Suprapubic skin (tissue), 4 donors: ENCODE measurements at regions not wholly inside any gene's neighbourhood (a gene's known extent, or its start where the extent isn't known, plus 50 kb on each side); places are given as distances from the start of the nearest gene placed in this dataset.

Source experiments
- DNase-seq, 2 donors: peaks; one replicate each; pipeline ENCODE4 v3.0.0-alpha.2; 2019; ENCODE audit warnings: low spot score in 2 of 2
- H3K27ac ChIP-seq: fragments of 200-600 bp; sonication (generic); one replicate; pipeline ENCODE4 v1.5.1; 2019
- H3K27me3 ChIP-seq: fragments of 200-600 bp; sonication (generic); one replicate; pipeline ENCODE4 v1.5.1; 2019
- H3K36me3 ChIP-seq: fragments of 200-600 bp; sonication (generic); one replicate; pipeline ENCODE4 v1.5.1; 2019
- H3K4me1 ChIP-seq: fragments of 200-600 bp; sonication (generic); one replicate; pipeline ENCODE4 v1.5.1; 2019
- H3K4me3 ChIP-seq: fragments of 200-600 bp; sonication (generic); one replicate; pipeline ENCODE4 v1.5.1; 2019; ENCODE audit warnings: mild to moderate bottlenecking
- H3K9me3 ChIP-seq: fragments of 200-600 bp; sonication (generic); one replicate; pipeline ENCODE4 v1.5.1; 2019
- EP300 ChIP-seq: sonication (generic); formaldehyde crosslinking; IDR thresholded peaks from one replicate; pipeline ENCODE4 v1.6.1; 2017; ENCODE audit warnings: antibody characterized with exemption
- POLR2A ChIP-seq, 2 donors: fragments of 450-650 bp; IDR thresholded peaks; one replicate each; pipeline ENCODE4 v1.6.1; 2017; ENCODE audit warnings: antibody characterized with exemption in 2 of 2, mild to moderate bottlenecking in 2 of 2, moderate library complexity in 2 of 2
- POLR2AphosphoS5 ChIP-seq, 3 donors: sonication (generic); formaldehyde crosslinking; IDR thresholded peaks; one replicate each; pipeline ENCODE4 v1.6.1; 2017; ENCODE audit warnings: antibody characterized with exemption in 3 of 3
- WGBS: methylation state at CpG from one replicate; pipeline ENCODE4 v1.1.5; 2018; 5-methylcytosine and 5-hydroxymethylcytosine counted together
- TF ChIP-seq, protein P1 (sequence below), 2 donors: fragments of 200-600 bp in 1 of 2; fragments of 450-650 bp in 1 of 2; sonication (generic) in 1 of 2; IDR thresholded peaks; one replicate each; pipeline ENCODE4 v1.5.1; 2016 to 2019; ENCODE audit warnings: antibody characterized with exemption in 2 of 2, mild to moderate bottlenecking in 1 of 2, moderate library complexity in 1 of 2

DNA sequence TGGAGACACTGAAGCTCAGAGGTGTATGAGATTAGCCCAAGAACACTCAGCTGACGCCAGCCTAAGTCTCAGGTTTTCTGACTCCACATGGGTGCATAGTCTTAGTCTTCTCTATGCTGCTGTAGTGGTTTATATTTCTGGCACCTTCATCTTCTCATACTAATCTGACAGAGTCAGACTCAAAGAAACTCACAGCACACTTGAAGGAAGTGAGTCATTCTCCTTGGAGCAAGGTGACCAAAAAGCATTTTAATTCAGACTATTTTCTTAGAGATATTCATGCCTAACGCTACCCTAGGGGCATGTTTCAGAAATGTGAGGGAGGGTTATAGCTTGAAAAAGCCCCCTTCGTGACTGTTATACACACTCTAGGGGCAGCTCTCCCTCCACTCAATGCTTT lies 775.3 kb upstream of the ARPP21 start:
- H3K4me1 ChIP-seq = no peaks in the 10 kb centered on the region
- 61% methylated on average over 3 of the region's 3 CpGs for WGBS
- no peak for DNase-seq

DNA sequence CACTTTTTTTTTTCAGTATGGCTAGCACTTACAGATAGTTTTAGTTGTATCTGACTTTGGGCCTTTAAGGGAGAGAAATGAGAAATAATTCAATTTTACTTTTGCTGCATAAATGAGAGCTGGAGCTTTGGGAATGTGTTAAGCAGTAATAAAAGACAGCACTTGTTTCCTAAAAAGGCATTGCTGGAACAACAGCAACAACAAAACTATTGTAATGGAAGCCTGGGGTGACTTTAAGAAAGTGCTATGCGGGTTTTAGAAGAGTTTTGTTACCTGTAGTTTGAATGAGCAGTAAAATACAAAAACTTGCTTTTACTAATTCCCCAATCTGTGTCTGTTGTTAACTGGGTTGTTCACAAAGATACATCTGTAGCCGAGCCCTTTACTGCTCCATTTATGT lies 774.0 kb upstream of the ARPP21 start:
- DNase-seq = no peak
- no peaks in the 10 kb centered on the region for H3K4me1 ChIP-seq
- no peak for TF ChIP-seq EP300
- no peak for TF ChIP-seq POLR2A (IDR thresholded peaks at IDR 0.05)
- TF ChIP-seq, protein P1, sequence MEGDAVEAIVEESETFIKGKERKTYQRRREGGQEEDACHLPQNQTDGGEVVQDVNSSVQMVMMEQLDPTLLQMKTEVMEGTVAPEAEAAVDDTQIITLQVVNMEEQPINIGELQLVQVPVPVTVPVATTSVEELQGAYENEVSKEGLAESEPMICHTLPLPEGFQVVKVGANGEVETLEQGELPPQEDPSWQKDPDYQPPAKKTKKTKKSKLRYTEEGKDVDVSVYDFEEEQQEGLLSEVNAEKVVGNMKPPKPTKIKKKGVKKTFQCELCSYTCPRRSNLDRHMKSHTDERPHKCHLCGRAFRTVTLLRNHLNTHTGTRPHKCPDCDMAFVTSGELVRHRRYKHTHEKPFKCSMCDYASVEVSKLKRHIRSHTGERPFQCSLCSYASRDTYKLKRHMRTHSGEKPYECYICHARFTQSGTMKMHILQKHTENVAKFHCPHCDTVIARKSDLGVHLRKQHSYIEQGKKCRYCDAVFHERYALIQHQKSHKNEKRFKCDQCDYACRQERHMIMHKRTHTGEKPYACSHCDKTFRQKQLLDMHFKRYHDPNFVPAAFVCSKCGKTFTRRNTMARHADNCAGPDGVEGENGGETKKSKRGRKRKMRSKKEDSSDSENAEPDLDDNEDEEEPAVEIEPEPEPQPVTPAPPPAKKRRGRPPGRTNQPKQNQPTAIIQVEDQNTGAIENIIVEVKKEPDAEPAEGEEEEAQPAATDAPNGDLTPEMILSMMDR (IDR thresholded peaks at IDR 0.05) = no peak
- TF ChIP-seq POLR2AphosphoS5 (IDR thresholded peaks at IDR 0.05) = no peak
- no peak overlapping the region for H3K27ac ChIP-seq
- no peaks in the 10 kb centered on the region for H3K27me3 ChIP-seq
- no peaks in the 10 kb centered on the region for H3K9me3 ChIP-seq
- no peak overlapping the region for H3K4me3 ChIP-seq
- WGBS = 89% methylated on average over 2 of the region's 2 CpGs
- H3K36me3 ChIP-seq = no peaks in the 10 kb centered on the region

More for the DNA sequence above, 775.3 kb upstream of the ARPP21 start:
- Histone ChIP-seq H3K36me3 (no peaks in the 10 kb centered on the region), H3K27me3 (no peaks in the 10 kb centered on the region), H3K4me3 (no peak overlapping the region), H3K9me3 (no peaks in the 10 kb centered on the region), H3K27ac (no peak overlapping the region)
- no peak for TF ChIP-seq EP300
- TF ChIP-seq, protein P1 (IDR thresholded peaks at IDR 0.05) = no peak

DNA sequence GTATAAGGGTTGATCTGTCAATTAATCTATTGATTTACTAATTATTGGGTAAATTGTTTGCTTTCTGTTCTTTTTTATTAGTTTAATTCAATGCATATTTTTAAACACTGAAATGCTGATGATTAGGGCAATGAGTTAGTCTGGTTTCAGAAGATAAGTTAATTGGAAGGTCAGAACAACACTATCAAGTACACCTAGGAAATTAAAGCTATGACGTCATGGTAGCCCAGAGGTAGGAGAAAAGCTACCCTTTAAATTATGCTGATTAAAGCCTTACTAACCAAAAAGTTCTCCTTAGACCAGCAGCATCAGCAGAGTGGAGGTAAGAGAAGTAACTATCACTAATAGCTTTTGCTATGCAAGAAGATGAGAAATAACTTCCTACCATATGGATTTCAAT lies 770.4 kb upstream of the ARPP21 start:
- no peak overlapping the region for H3K27ac ChIP-seq
- no peaks in the 10 kb centered on the region for H3K36me3 ChIP-seq
- H3K9me3 ChIP-seq = no peaks in the 10 kb centered on the region
- no peak overlapping the region for H3K4me3 ChIP-seq
- H3K27me3 ChIP-seq = no peaks in the 10 kb centered on the region
- WGBS = 74% methylated on average over 1 of the region's 1 CpG
- H3K4me1 ChIP-seq = no peaks in the 10 kb centered on the region
- TF ChIP-seq POLR2AphosphoS5 (IDR thresholded peaks at IDR 0.05) (no peak), EP300 (no peak)
- TF ChIP-seq, protein P1 (IDR thresholded peaks at IDR 0.05) = no peak
- DNase-seq = no peak

DNA sequence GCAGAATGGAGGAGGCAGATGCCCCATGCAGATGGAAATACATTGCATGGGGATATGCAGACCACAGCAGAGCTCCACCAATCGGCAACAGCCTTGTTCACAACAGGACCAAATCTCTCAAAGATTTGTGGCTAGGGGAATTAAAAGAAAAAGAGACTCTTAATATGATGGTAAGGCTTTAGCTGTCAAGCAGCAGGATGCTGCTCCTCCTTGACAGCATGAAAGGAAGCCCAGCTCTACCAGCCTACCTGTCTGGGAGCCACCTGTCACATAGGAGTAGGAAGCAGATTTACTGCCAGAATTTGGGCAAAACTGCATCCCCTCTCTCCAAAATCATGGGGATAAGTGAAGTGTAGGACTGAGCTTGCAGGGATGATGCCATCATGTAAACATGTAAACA lies 769.6 kb upstream of the ARPP21 start:
- TF ChIP-seq EP300 (no peak), POLR2AphosphoS5 (IDR thresholded peaks at IDR 0.05) (no peak), POLR2A (IDR thresholded peaks at IDR 0.05) (no peak)
- TF ChIP-seq, protein P1 (IDR thresholded peaks at IDR 0.05) = no peak
- no peaks in the 10 kb centered on the region for H3K36me3 ChIP-seq
- H3K4me3 ChIP-seq = no peak overlapping the region
- no peaks in the 10 kb centered on the region for H3K9me3 ChIP-seq
- DNase-seq = no peak
- H3K27me3 ChIP-seq = no peaks in the 10 kb centered on the region
- H3K27ac ChIP-seq = no peak overlapping the region
- 94% methylated on average over 1 of the region's 1 CpG for WGBS
- no peaks in the 10 kb centered on the region for H3K4me1 ChIP-seq

DNA sequence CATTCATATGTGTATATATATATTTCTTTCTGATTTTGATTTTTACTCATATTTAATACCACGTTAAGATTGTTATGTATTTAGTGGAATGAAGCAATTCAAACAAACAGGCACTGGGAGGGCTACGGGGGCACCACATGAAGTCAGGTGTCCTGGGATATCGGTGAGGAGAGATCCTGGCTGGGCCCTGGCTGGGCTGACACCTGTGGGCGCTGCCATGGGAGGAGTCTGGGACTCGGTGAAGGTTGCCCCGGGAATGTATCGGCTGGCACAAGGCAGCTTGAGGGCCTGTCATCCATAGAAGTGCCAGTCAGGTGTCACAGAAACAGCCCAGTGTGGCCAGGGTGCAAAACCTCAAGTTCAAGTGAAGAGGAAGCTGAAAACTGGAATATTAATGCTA lies 766.9 kb upstream of the ARPP21 start:
- DNase-seq = no peak
- Histone ChIP-seq H3K27ac (no peak overlapping the region), H3K9me3 (no peaks in the 10 kb centered on the region), H3K4me3 (no peak overlapping the region), H3K4me1 (no peaks in the 10 kb centered on the region), H3K27me3 (no peaks in the 10 kb centered on the region), H3K36me3 (no peaks in the 10 kb centered on the region)
- no peak for TF ChIP-seq EP300
- TF ChIP-seq, protein P1 (IDR thresholded peaks at IDR 0.05) = no peak
- TF ChIP-seq POLR2A (IDR thresholded peaks at IDR 0.05) = no peak
- no peak for TF ChIP-seq POLR2AphosphoS5 (IDR thresholded peaks at IDR 0.05)
- 98% methylated on average over 7 of the region's 7 CpGs for WGBS
